ENCODE measurements at regions not wholly inside any gene's neighbourhood (a gene's known extent, or its start where the extent isn't known, plus 50 kb on each side); places are given as distances from the start of the nearest gene placed in this dataset.
"Not testable (repeated sequence)": the region's sequence is repeated elsewhere in the genome, so short reads cannot be mapped to it uniquely, and the experiment has no call there.

- TF ChIP-seq GATA1 (IDR thresholded peaks at IDR 0.05; ENCODE audit: low read depth, low read length) (no peak), POLR2A (IDR thresholded peaks at IDR 0.05; ENCODE audit: low read length) (no peak)
- no peak for DNase-seq
These were observed 92.6 kb upstream of the TMEM132E start for GRCh38 chr17:34486761-34487160.

GRCh38 chr17:34485999-34486398 lies 93.4 kb upstream of the TMEM132E start:
- no peak for DNase-seq
- TF ChIP-seq GATA1 (IDR thresholded peaks at IDR 0.05; ENCODE audit: low read depth, low read length) (no peak), POLR2A (IDR thresholded peaks at IDR 0.05; ENCODE audit: low read length) (no peak)

GRCh38 chr17:34484193-34484733 lies 95.1 kb upstream of the TMEM132E start:
- TF ChIP-seq GATA1 (IDR thresholded peaks at IDR 0.05; ENCODE audit: low read depth, low read length) (no peak), POLR2A (IDR thresholded peaks at IDR 0.05; ENCODE audit: low read length) (no peak)
- no peak for DNase-seq

- DNase-seq = no peak
- no peak for TF ChIP-seq POLR2A (IDR thresholded peaks at IDR 0.05; ENCODE audit: low read length)
- TF ChIP-seq GATA1 (IDR thresholded peaks at IDR 0.05; ENCODE audit: low read depth, low read length) = no peak
These were observed 96.7 kb upstream of the TMEM132E start for GRCh38 chr17:34482730-34483129.

- TF ChIP-seq GATA1 (IDR thresholded peaks at IDR 0.05; ENCODE audit: low read depth, low read length) (no peak), POLR2A (IDR thresholded peaks at IDR 0.05; ENCODE audit: low read length) (no peak)
- DNase-seq = no peak
These were observed 97.6 kb upstream of the TMEM132E start for GRCh38 chr17:34481779-34482178.

GRCh38 chr17:34479371-34479770 lies 100.0 kb upstream of the TMEM132E start:
- no peak for DNase-seq
- TF ChIP-seq GATA1 (IDR thresholded peaks at IDR 0.05; ENCODE audit: low read depth, low read length) = no peak
- TF ChIP-seq POLR2A (IDR thresholded peaks at IDR 0.05; ENCODE audit: low read length) = no peak

GRCh38 chr17:34478244-34478643 lies 101.1 kb upstream of the TMEM132E start:
- TF ChIP-seq POLR2A (IDR thresholded peaks at IDR 0.05; ENCODE audit: low read length) = no peak
- TF ChIP-seq GATA1 (IDR thresholded peaks at IDR 0.05; ENCODE audit: low read depth, low read length) = no peak
- DNase-seq = no peak

- no peak for DNase-seq
- TF ChIP-seq GATA1 (IDR thresholded peaks at IDR 0.05; ENCODE audit: low read depth, low read length) = no peak
These were observed 104.1 kb upstream of the TMEM132E start for GRCh38 chr17:34475296-34475695.

GRCh38 chr17:34474706-34475105 lies 104.7 kb upstream of the TMEM132E start:
- DNase-seq = no peak
- TF ChIP-seq GATA1 (IDR thresholded peaks at IDR 0.05; ENCODE audit: low read depth, low read length) (no peak), POLR2A (IDR thresholded peaks at IDR 0.05; ENCODE audit: low read length) (no peak)

GRCh38 chr17:34472363-34472762 lies 107.0 kb upstream of the TMEM132E start:
- TF ChIP-seq GATA1 (IDR thresholded peaks at IDR 0.05; ENCODE audit: low read depth, low read length) (no peak), POLR2A (IDR thresholded peaks at IDR 0.05; ENCODE audit: low read length) (no peak)
- no peak for DNase-seq

GRCh38 chr17:34471278-34471677 lies 108.1 kb upstream of the TMEM132E start:
- not testable (repeated sequence) for DNase-seq

- TF ChIP-seq GATA1 (IDR thresholded peaks at IDR 0.05; ENCODE audit: low read depth, low read length) = no peak
- TF ChIP-seq POLR2A (IDR thresholded peaks at IDR 0.05; ENCODE audit: low read length) = no peak
- no peak for DNase-seq
These were observed 102.8 kb upstream of the CCL1 start for GRCh38 chr17:34465789-34466188.

- no peak for DNase-seq
- TF ChIP-seq POLR2A (IDR thresholded peaks at IDR 0.05; ENCODE audit: low read length) = no peak
- TF ChIP-seq GATA1 (IDR thresholded peaks at IDR 0.05; ENCODE audit: low read depth, low read length) = no peak
These were observed 101.8 kb upstream of the CCL1 start for GRCh38 chr17:34464812-34465211.

GRCh38 chr17:34458266-34458665 lies 95.2 kb upstream of the CCL1 start:
- TF ChIP-seq POLR2A (IDR thresholded peaks at IDR 0.05; ENCODE audit: low read length) (no peak), GATA1 (IDR thresholded peaks at IDR 0.05; ENCODE audit: low read depth, low read length) (no peak)
- no peak for DNase-seq

GRCh38 chr17:34456121-34456520 lies 93.1 kb upstream of the CCL1 start:
- DNase-seq = no peak
- no peak for TF ChIP-seq GATA1 (IDR thresholded peaks at IDR 0.05; ENCODE audit: low read depth, low read length)
- no peak for TF ChIP-seq POLR2A (IDR thresholded peaks at IDR 0.05; ENCODE audit: low read length)

- peak in 1 of 2 experiments; percentile 19 for DNase-seq
- TF ChIP-seq POLR2A (IDR thresholded peaks at IDR 0.05; ENCODE audit: low read length) = no peak
- no peak for TF ChIP-seq GATA1 (IDR thresholded peaks at IDR 0.05; ENCODE audit: low read depth, low read length)
These were observed 89.7 kb upstream of the CCL1 start for GRCh38 chr17:34452769-34453168.
